ENCODE measurements at regions not wholly inside any gene's neighbourhood (a gene's known extent, or its start where the extent isn't known, plus 50 kb on each side); places are given as distances from the start of the nearest gene placed in this dataset.

GRCh38 chrX:138986235-138986634, 274.7 kb upstream of the FGF13 start:
- in situ Hi-C loops (cut with HindIII; ENCODE audit: extremely low pct_ligation_motif_present, low pct_unique_long_range_greater_than_20kb) (no loop called here), intact Hi-C loops (cut with micrococcal nuclease; ENCODE audit: unreplicated experiment) (no loop called here)
- Histone ChIP-seq H3K27me3 (ENCODE audit: control insufficient read depth in 1 of 2, insufficient read depth in 2 of 2, low read length in 2 of 2) (no peaks in the 10 kb centered on the region), H4K20me1 (ENCODE audit: insufficient read depth, low read length) (no peaks in the 10 kb centered on the region), H3K4me2 (ENCODE audit: low read depth, low read length) (no peak overlapping the region), H3K4me3 (replicated peaks in 1 of 3; ENCODE audit: insufficient read depth in 1 of 3, low read depth in 2 of 3, low read length in 3 of 3) (no peak overlapping the region), H3K27ac (ENCODE audit: extremely low read length, insufficient read depth, low read length) (no peak overlapping the region), H3K9me3 (ENCODE audit: low read length) (peaks cover under 1% of the 10 kb centered on the region; the same call in 1 of the 2 replicates), H3K79me2 (ENCODE audit: insufficient read depth, low read length) (no peaks in the 10 kb centered on the region), H2AFZ (ENCODE audit: low read length) (no peak overlapping the region), H3K9ac (ENCODE audit: insufficient read depth, low read depth, low read length) (no peak overlapping the region), H3K36me3 (replicated peaks in 1 of 2; ENCODE audit: control insufficient read depth in 1 of 2, insufficient read depth in 2 of 2, low read length in 2 of 2) (no peaks in the 10 kb centered on the region), H3K4me1 (ENCODE audit: insufficient read depth, low read length) (no peaks in the 10 kb centered on the region)
- ATAC-seq, result no peak
- FAIRE-seq, result no peak
- CTCF ChIA-PET (ENCODE audit: low intra/inter-chr PET ratio, low total read pairs), result no interaction called here
- POLR2A ChIA-PET, result no interaction called here
- BruUV-seq (replicated peaks), result no TSS peak
- DNase-seq (ENCODE audit: low spot score), result no peak
- no peak for TF ChIP-seq MIER2 (CRISPR knock-in tag; IDR thresholded peaks at IDR 0.05)
- TF ChIP-seq HNRNPLL (IDR thresholded peaks at IDR 0.05; ENCODE audit: low read depth, low read length, poor library complexity, severe bottlenecking), result no peak
- no peak for TF ChIP-seq ZNF629 (CRISPR knock-in tag; conservative IDR thresholded peaks at IDR 0.05)
- no peak for TF ChIP-seq ZNF691 (CRISPR knock-in tag; IDR thresholded peaks at IDR 0.05; ENCODE audit: borderline replicate concordance, low read depth)
- no peak for TF ChIP-seq SNAPC5 (CRISPR knock-in tag; IDR thresholded peaks at IDR 0.05; ENCODE audit: borderline replicate concordance)
- TF ChIP-seq KDM5A (IDR thresholded peaks at IDR 0.05; ENCODE audit: borderline replicate concordance, low read length), result no peak
- TF ChIP-seq E2F2 (CRISPR knock-in tag; IDR thresholded peaks at IDR 0.05; ENCODE audit: borderline replicate concordance), result no peak
- TF ChIP-seq ZFY (CRISPR knock-in tag; IDR thresholded peaks at IDR 0.05), result no peak
- TF ChIP-seq ZNF781 (CRISPR knock-in tag; IDR thresholded peaks at IDR 0.05; ENCODE audit: borderline replicate concordance, not compliant biosample characterization), result no peak
- no peak for TF ChIP-seq SIN3B (IDR thresholded peaks at IDR 0.05; ENCODE audit: low read length)
- TF ChIP-seq SP1 (IDR thresholded peaks at IDR 0.05), result no peak
- no peak for TF ChIP-seq SP1 (CRISPR knock-in tag; IDR thresholded peaks at IDR 0.05)
- no peak for TF ChIP-seq FOXJ3 (CRISPR knock-in tag; IDR thresholded peaks at IDR 0.05; ENCODE audit: borderline replicate concordance)
- no peak for TF ChIP-seq CAMTA2 (CRISPR knock-in tag; IDR thresholded peaks at IDR 0.05; ENCODE audit: borderline replicate concordance)
- no peak for TF ChIP-seq AGO2 (optimal IDR thresholded peaks at IDR 0.05; ENCODE audit: low read depth, low read length)
- no peak for TF ChIP-seq ZBTB1 (CRISPR knock-in tag; IDR thresholded peaks at IDR 0.05; ENCODE audit: borderline replicate concordance)
- 0% methylated on average over 3 of the region's 3 CpGs for WGBS (ENCODE audit: low lambda C conversion rate)

Data from HepG2 (cell line).